ENCODE measurements at regions not wholly inside any gene's neighbourhood (a gene's known extent, or its start where the extent isn't known, plus 50 kb on each side); places are given as distances from the start of the nearest gene placed in this dataset.

GRCh38 chr3:27545061-27545460 lies 60.9 kb upstream of the SLC4A7 start:
- Mint-ChIP-seq H3K9me3 (no peaks in the 10 kb centered on the region), H3K4me1 (no peaks in the 10 kb centered on the region), H3K27me3 (peaks cover 3% of the 10 kb centered on the region), H3K36me3 (peaks cover 2% of the 10 kb centered on the region), H3K4me3 (no peak overlapping the region), H3K27ac (no peak overlapping the region)
- DNase-seq (ENCODE audit: low spot score in 2 of 2) (no peak), ATAC-seq (ENCODE audit: low read depth) (no peak)

GRCh38 chr3:27544372-27544865 lies 60.2 kb upstream of the SLC4A7 start:
- Mint-ChIP-seq H3K27me3 (peaks cover under 1% of the 10 kb centered on the region), H3K9me3 (no peaks in the 10 kb centered on the region), H3K27ac (no peak overlapping the region), H3K4me3 (no peak overlapping the region), H3K4me1 (no peaks in the 10 kb centered on the region), H3K36me3 (peaks cover 2% of the 10 kb centered on the region)
- DNase-seq (ENCODE audit: low spot score in 2 of 2): no peak
- ATAC-seq (ENCODE audit: low read depth): no peak

GRCh38 chr3:27542476-27542875 lies 58.3 kb upstream of the SLC4A7 start:
- Mint-ChIP-seq H3K36me3 (peaks cover 2% of the 10 kb centered on the region), H3K9me3 (no peaks in the 10 kb centered on the region), H3K4me3 (no peak overlapping the region), H3K27me3 (no peaks in the 10 kb centered on the region), H3K27ac (no peak overlapping the region), H3K4me1 (no peaks in the 10 kb centered on the region)
- no peak for ATAC-seq (ENCODE audit: low read depth)
- DNase-seq (ENCODE audit: low spot score in 2 of 2): no peak

GRCh38 chr3:27540231-27540630 lies 56.0 kb upstream of the SLC4A7 start:
- Mint-ChIP-seq H3K4me3 (no peak overlapping the region), H3K27ac (no peak overlapping the region), H3K27me3 (no peaks in the 10 kb centered on the region), H3K9me3 (no peaks in the 10 kb centered on the region), H3K4me1 (no peaks in the 10 kb centered on the region), H3K36me3 (peaks cover 1% of the 10 kb centered on the region)
- DNase-seq (ENCODE audit: low spot score in 2 of 2) (no peak), ATAC-seq (ENCODE audit: low read depth) (no peak)

GRCh38 chr3:27536491-27536890 lies 52.3 kb upstream of the SLC4A7 start:
- no peak for DNase-seq (ENCODE audit: low spot score in 2 of 2)
- no peak for ATAC-seq (ENCODE audit: low read depth)
- no peak overlapping the region for H3K27ac Mint-ChIP-seq
- peaks cover 13% of the 10 kb centered on the region for H3K4me1 Mint-ChIP-seq
- H3K4me3 Mint-ChIP-seq: no peak overlapping the region
- no peaks in the 10 kb centered on the region for H3K27me3 Mint-ChIP-seq
- no peaks in the 10 kb centered on the region for H3K9me3 Mint-ChIP-seq
- no peaks in the 10 kb centered on the region for H3K36me3 Mint-ChIP-seq

GRCh38 chr3:27535809-27536392 lies 51.7 kb upstream of the SLC4A7 start:
- Mint-ChIP-seq H3K27me3 (no peaks in the 10 kb centered on the region), H3K4me1 (peaks cover 13% of the 10 kb centered on the region), H3K4me3 (no peak overlapping the region), H3K9me3 (no peaks in the 10 kb centered on the region), H3K27ac (no peak overlapping the region), H3K36me3 (no peaks in the 10 kb centered on the region)
- ATAC-seq (ENCODE audit: low read depth) (no peak), DNase-seq (ENCODE audit: low spot score in 2 of 2) (no peak)

- Mint-ChIP-seq H3K27me3 (no peaks in the 10 kb centered on the region), H3K4me1 (peaks cover 13% of the 10 kb centered on the region), H3K4me3 (peak overlapping the region; percentile 70), H3K27ac (peak overlapping the region; percentile 93), H3K9me3 (no peaks in the 10 kb centered on the region), H3K36me3 (no peaks in the 10 kb centered on the region)
- peak in 1 of 2 donors; percentile 8 for DNase-seq (ENCODE audit: low spot score in 2 of 2)
- ATAC-seq (ENCODE audit: low read depth): peak; percentile 90
These were observed 49.8 kb upstream of the SLC4A7 start for GRCh38 chr3:27533718-27534573.

Data from memory B cell (primary cell).